Activated CD4-positive, alpha-beta T cell treated with anti-CD3 and anti-CD28 coated beads for 36 hours (primary cell): ENCODE measurements at regions not wholly inside any gene's neighbourhood (a gene's known extent, or its start where the extent isn't known, plus 50 kb on each side); places are given as distances from the start of the nearest gene placed in this dataset.

Experiments
- ATAC-seq: fragments of 200-7000 bp; cut with Tn5 transposase; one replicate; pipeline ENCODE4 v1.10.0; 2021; ENCODE audit warnings: mild to moderate bottlenecking, moderate library complexity
- CTCF ChIA-PET: fragments of 350-600 bp; sonication (Branson Sonifier 250); formaldehyde crosslinking; loops from one replicate; lab custom pipeline; 2021; ENCODE audit warnings: antibody characterized with exemption; lab: Charles Lee
- POLR2A ChIA-PET: fragments of 350-600 bp; sonication (Branson Sonifier 250); formaldehyde crosslinking; loops from one replicate; lab custom pipeline; 2021; ENCODE audit warnings: antibody characterized with exemption, inconsistent platforms; lab: Charles Lee
- DNase-seq: peaks from one replicate; pipeline ENCODE4 v3.0.0-alpha.2; 2020
- H3K27ac Mint-ChIP-seq: one replicate; pipeline ENCODE4 v1.8.0; 2021; ENCODE audit warnings: mixed read lengths
- H3K27me3 Mint-ChIP-seq: one replicate; pipeline ENCODE4 v1.8.0; 2021; ENCODE audit warnings: mixed read lengths
- H3K36me3 Mint-ChIP-seq: one replicate; pipeline ENCODE4 v1.8.0; 2021; ENCODE audit warnings: low read depth, mixed read lengths
- H3K4me1 Mint-ChIP-seq: one replicate; pipeline ENCODE4 v1.8.0; 2021; ENCODE audit warnings: mixed read lengths
- H3K4me3 Mint-ChIP-seq: one replicate; pipeline ENCODE4 v1.8.0; 2021; ENCODE audit warnings: mild to moderate bottlenecking, moderate library complexity, mixed read lengths
- H3K9me3 Mint-ChIP-seq: one replicate; pipeline ENCODE4 v1.8.0; 2021; ENCODE audit warnings: low read depth, mixed read lengths
- intact Hi-C, 2 experiments: fragments of 100-400 bp; cut with DNase I in 1 of 2; cut with micrococcal nuclease in 1 of 2; formaldehyde crosslinking; loops; one replicate each; pipeline versions ENCODE4 v1.14.2 to v1.15.1; 2022 to 2024; cut with DNase I, micrococcal nuclease

GRCh38 chr2:57534358-57534757 is 512.2 kb upstream of the VRK2 start:
- no peak for DNase-seq
- ChIA-PET CTCF (no interaction called here), POLR2A (no interaction called here)
- Mint-ChIP-seq H3K36me3 (no peaks in the 10 kb centered on the region), H3K27me3 (no peaks in the 10 kb centered on the region), H3K4me1 (no peaks in the 10 kb centered on the region), H3K4me3 (no peak overlapping the region), H3K27ac (no peak overlapping the region), H3K9me3 (peaks cover 3% of the 10 kb centered on the region)
- intact Hi-C loops, result no loop called here
- no peak for ATAC-seq

- Mint-ChIP-seq H3K36me3 (no peaks in the 10 kb centered on the region), H3K27ac (no peak overlapping the region), H3K9me3 (no peaks in the 10 kb centered on the region), H3K4me3 (no peak overlapping the region), H3K4me1 (no peaks in the 10 kb centered on the region), H3K27me3 (no peaks in the 10 kb centered on the region)
- ChIA-PET POLR2A (no interaction called here), CTCF (interaction anchor here (1.6 kb wide), 1 partner anchor 18 kb away, joined by 5 read pairs; no protein-coding TSS in a partner anchor)
- DNase-seq, result no peak
- ATAC-seq, result no peak
- intact Hi-C loops, result no loop called here
Measured at GRCh38 chr2:57536535-57537231, 509.9 kb upstream of the VRK2 start.

GRCh38 chr2:57539761-57540160 is 506.8 kb upstream of the VRK2 start:
- Mint-ChIP-seq H3K9me3 (peaks cover 2% of the 10 kb centered on the region), H3K27ac (no peak overlapping the region), H3K4me1 (no peaks in the 10 kb centered on the region), H3K36me3 (no peaks in the 10 kb centered on the region), H3K27me3 (peaks cover 2% of the 10 kb centered on the region), H3K4me3 (no peak overlapping the region)
- ATAC-seq (no peak), DNase-seq (no peak)
- ChIA-PET POLR2A (no interaction called here), CTCF (no interaction called here)
- intact Hi-C loops, result no loop called here

DNA sequence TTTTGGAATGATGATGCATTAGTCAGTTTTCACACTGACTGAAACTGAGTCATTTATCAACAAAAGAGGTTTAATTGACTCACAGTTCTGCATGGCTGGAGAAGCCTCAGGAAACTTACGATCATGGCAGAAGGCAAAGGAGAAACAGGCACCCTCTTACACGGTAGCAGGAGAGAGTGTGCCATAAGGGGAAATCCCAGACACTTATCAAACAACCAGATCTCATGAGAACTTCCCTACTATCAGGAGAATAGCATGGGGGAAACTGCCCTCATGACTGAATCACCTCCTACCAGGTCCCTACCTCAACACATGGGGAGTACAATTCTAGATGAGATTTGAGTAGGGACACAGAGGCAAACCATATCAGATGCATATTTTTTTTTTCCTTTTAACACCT is 504.5 kb upstream of the VRK2 start:
- CTCF ChIA-PET, result no interaction called here
- Mint-ChIP-seq H3K27ac (no peak overlapping the region), H3K9me3 (peaks cover 2% of the 10 kb centered on the region)

DNA sequence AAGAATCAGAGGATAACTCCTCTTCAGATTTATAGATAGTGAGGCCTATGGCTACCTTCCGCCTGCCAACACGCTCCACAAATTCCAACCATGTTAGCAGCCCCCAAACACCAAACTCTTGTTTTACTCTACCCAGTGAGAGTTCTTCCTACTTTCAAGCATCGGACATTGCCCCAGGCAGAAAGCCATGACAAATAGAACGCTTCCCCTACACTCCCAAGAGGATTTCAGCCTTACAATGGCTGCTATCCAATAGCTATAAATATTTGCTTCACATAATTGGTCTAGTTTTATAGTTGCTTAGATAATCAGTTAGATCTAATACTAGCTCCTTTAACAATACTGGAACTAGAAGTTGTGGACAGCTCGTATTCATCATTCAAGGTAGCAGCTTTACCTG is 503.4 kb upstream of the VRK2 start:
- H3K27ac Mint-ChIP-seq, result no peak overlapping the region
- POLR2A ChIA-PET, result no interaction called here
- no peak overlapping the region for H3K4me3 Mint-ChIP-seq
- intact Hi-C loops, result no loop called here
- CTCF ChIA-PET, result no interaction called here
- H3K27me3 Mint-ChIP-seq, result peaks cover 2% of the 10 kb centered on the region
- no peaks in the 10 kb centered on the region for H3K36me3 Mint-ChIP-seq
- DNase-seq (no peak), ATAC-seq (no peak)
- no peaks in the 10 kb centered on the region for H3K4me1 Mint-ChIP-seq
- peaks cover 2% of the 10 kb centered on the region for H3K9me3 Mint-ChIP-seq

More for the DNA sequence above, 504.5 kb upstream of the VRK2 start:
- DNase-seq, result no peak
- POLR2A ChIA-PET, result no interaction called here
- peak; percentile 30 for ATAC-seq
- Mint-ChIP-seq H3K36me3 (no peaks in the 10 kb centered on the region), H3K4me3 (no peak overlapping the region), H3K4me1 (no peaks in the 10 kb centered on the region), H3K27me3 (peaks cover 2% of the 10 kb centered on the region)
- intact Hi-C loops, result no loop called here

GRCh38 chr2:57544624-57545023 is 502.0 kb upstream of the VRK2 start:
- ChIA-PET POLR2A (no interaction called here), CTCF (no interaction called here)
- Mint-ChIP-seq H3K36me3 (no peaks in the 10 kb centered on the region), H3K27ac (no peak overlapping the region), H3K4me3 (no peak overlapping the region), H3K4me1 (peaks cover 3% of the 10 kb centered on the region), H3K9me3 (peaks cover 2% of the 10 kb centered on the region), H3K27me3 (peaks cover 2% of the 10 kb centered on the region)
- ATAC-seq, result no peak
- intact Hi-C loops, result no loop called here
- no peak for DNase-seq

DNA sequence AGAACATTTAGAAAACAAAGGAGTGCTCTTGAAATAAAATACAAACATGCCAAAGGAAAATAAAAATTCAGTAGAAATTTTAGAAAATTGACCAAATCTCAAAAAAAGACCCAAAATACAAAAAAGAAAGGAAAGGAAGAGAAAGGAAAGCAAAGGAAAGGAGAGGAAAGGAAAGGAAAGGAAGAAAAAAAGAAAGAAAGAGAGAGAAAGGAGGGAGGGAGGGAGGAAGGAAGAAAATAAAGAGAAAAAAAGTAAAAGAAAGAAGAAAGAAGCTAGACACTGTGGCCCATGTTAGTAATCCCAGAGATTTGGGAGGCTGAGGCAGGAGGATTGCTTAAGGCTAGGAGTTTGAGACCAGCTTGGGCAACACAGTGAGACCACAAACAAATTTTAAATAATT is 500.1 kb upstream of the VRK2 start:
- no peaks in the 10 kb centered on the region for H3K36me3 Mint-ChIP-seq
- no peak overlapping the region for H3K27ac Mint-ChIP-seq
- ChIA-PET POLR2A (no interaction called here), CTCF (no interaction called here)
- H3K27me3 Mint-ChIP-seq, result peaks cover 2% of the 10 kb centered on the region
- DNase-seq (no peak), ATAC-seq (no peak)
- intact Hi-C loops, result no loop called here
- peaks cover 3% of the 10 kb centered on the region for H3K4me1 Mint-ChIP-seq
- peaks cover 6% of the 10 kb centered on the region for H3K9me3 Mint-ChIP-seq
- no peak overlapping the region for H3K4me3 Mint-ChIP-seq

DNA sequence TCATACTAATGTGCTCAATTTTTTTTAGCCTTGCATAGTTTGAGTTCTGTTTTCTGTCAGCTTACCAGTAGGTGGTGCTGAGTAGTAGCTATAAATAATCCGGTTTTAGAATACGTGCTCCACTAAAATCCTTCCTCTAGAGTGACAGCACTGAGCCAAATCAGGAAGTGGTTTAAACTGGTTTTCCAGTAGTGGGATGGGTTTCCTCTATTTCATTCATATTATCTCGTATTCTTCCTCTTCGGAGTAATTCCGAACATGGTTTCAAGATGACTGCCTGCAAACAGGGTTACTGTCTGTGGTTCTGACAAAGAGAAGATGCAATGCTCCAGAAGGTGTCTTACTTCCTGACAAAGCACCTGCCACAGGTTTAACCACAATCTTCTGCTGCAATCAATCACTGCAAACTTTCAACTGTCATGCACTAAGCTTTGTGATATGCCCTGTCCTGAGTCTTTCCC is 496.9 kb upstream of the VRK2 start:
- Mint-ChIP-seq H3K27ac (no peak overlapping the region), H3K9me3 (peaks cover 6% of the 10 kb centered on the region), H3K4me1 (peaks cover 3% of the 10 kb centered on the region), H3K27me3 (no peaks in the 10 kb centered on the region), H3K36me3 (no peaks in the 10 kb centered on the region), H3K4me3 (no peak overlapping the region)
- POLR2A ChIA-PET, result no interaction called here
- CTCF ChIA-PET, result no interaction called here
- DNase-seq (peak; percentile 8), ATAC-seq (peak; percentile 91)
- intact Hi-C loops, result no loop called here

- no peak overlapping the region for H3K4me3 Mint-ChIP-seq
- H3K27ac Mint-ChIP-seq, result no peak overlapping the region
- CTCF ChIA-PET, result no interaction called here
- H3K4me1 Mint-ChIP-seq, result peaks cover 3% of the 10 kb centered on the region
- H3K9me3 Mint-ChIP-seq, result peaks cover 10% of the 10 kb centered on the region
- intact Hi-C loops, result no loop called here
- no peak for ATAC-seq
- H3K27me3 Mint-ChIP-seq, result no peaks in the 10 kb centered on the region
- H3K36me3 Mint-ChIP-seq, result no peaks in the 10 kb centered on the region
- POLR2A ChIA-PET, result no interaction called here
- DNase-seq, result no peak
Measured at GRCh38 chr2:57550912-57551311, 495.7 kb upstream of the VRK2 start.

GRCh38 chr2:57552885-57553284 is 493.7 kb upstream of the VRK2 start:
- H3K27ac Mint-ChIP-seq, result no peak overlapping the region
- H3K4me1 Mint-ChIP-seq, result peaks cover 3% of the 10 kb centered on the region
- ChIA-PET CTCF (no interaction called here), POLR2A (no interaction called here)
- H3K36me3 Mint-ChIP-seq, result no peaks in the 10 kb centered on the region
- no peaks in the 10 kb centered on the region for H3K27me3 Mint-ChIP-seq
- DNase-seq, result no peak
- H3K4me3 Mint-ChIP-seq, result no peak overlapping the region
- no peak for ATAC-seq
- H3K9me3 Mint-ChIP-seq, result peaks cover 10% of the 10 kb centered on the region
- intact Hi-C loops, result no loop called here

DNA sequence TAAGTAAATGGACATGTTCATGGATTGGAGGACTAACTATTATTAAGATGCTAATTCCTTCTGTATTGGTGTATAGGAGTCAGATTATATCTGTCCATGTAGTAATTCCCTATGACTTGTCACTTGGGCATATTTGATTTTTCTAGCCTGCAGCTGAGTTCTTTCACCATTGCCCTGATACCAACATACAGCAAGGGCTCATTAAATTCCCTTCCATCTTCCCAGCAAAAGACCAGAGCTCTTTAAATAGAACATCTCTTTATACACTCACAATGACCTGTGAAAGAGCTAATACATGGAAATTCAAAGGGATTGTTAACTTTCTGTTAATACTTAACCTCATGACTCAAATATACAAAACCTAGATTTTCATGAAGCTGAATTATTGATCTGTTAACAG is 492.3 kb upstream of the VRK2 start:
- CTCF ChIA-PET, result no interaction called here
- peaks cover 10% of the 10 kb centered on the region for H3K9me3 Mint-ChIP-seq
- intact Hi-C loops, result no loop called here
- no peak for ATAC-seq
- POLR2A ChIA-PET, result no interaction called here
- no peaks in the 10 kb centered on the region for H3K27me3 Mint-ChIP-seq
- peaks cover 3% of the 10 kb centered on the region for H3K4me1 Mint-ChIP-seq
- H3K4me3 Mint-ChIP-seq, result no peak overlapping the region
- no peak overlapping the region for H3K27ac Mint-ChIP-seq
- DNase-seq, result no peak
- no peaks in the 10 kb centered on the region for H3K36me3 Mint-ChIP-seq

DNA sequence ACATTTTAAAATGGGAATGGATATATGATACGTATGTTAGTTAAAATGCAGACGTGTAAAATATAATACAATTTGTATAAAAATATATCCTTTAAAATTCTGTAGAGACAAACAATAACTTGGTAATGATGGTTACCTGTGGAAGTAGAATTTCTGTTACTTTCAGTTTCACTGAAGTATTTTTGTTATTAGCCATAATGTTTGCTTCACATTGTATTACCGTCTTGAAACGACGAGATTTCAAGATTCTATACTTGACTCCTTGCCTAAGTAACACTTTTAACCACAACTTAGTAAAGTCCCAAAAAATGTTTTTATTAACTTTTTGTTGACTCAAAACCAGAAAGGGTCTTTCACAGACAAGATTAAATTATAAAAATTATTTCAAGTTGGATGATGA is 488.3 kb upstream of the VRK2 start:
- H3K27ac Mint-ChIP-seq, result no peak overlapping the region
- ChIA-PET POLR2A (no interaction called here), CTCF (no interaction called here)
- intact Hi-C loops, result no loop called here
- ATAC-seq, result no peak
- H3K36me3 Mint-ChIP-seq, result no peaks in the 10 kb centered on the region
- H3K4me1 Mint-ChIP-seq, result no peaks in the 10 kb centered on the region
- H3K9me3 Mint-ChIP-seq, result peaks cover 9% of the 10 kb centered on the region
- no peak overlapping the region for H3K4me3 Mint-ChIP-seq
- H3K27me3 Mint-ChIP-seq, result no peaks in the 10 kb centered on the region
- DNase-seq, result no peak
